H1 (cell line): ENCODE measurements at regions not wholly inside any gene's neighbourhood (a gene's known extent, or its start where the extent isn't known, plus 50 kb on each side); places are given as distances from the start of the nearest gene placed in this dataset.

Experiments
- CTCF ChIA-PET: fragments of 300-600 bp; sonication (Branson Sonifier 250); formaldehyde crosslinking; loops from one replicate; lab custom pipeline; 2021; ENCODE audit not compliant: partially characterized antibody; lab: Charles Lee
- POLR2A ChIA-PET: fragments of 300-600 bp; sonication (Branson Sonifier 250); formaldehyde crosslinking; loops from one replicate; lab custom pipeline; 2021; ENCODE audit warnings: inconsistent platforms; ENCODE audit not compliant: partially characterized antibody; lab: Charles Lee
- DNase-seq, 2 experiments: peaks; one replicate each; pipeline versions ENCODE4 v3.0.0 to v3.0.0-alpha.2; 2010 to 2022; ENCODE audit warnings: low spot score in 2 of 2, low read depth in 1 of 2, mixed read lengths in 1 of 2
- FAIRE-seq: peaks from 2 replicates; lab custom pipeline; 2011; peaks lifted over from hg19 to GRCh38; lab: Jason Lieb, UNC
- H2AFZ ChIP-seq: 2 replicates; pipeline ENCODE4 v1.8.1; 2012; ENCODE audit warnings: low read length, inconsistent platforms
- H2AK5ac ChIP-seq: 2 replicates; pipeline ENCODE4 v1.6.1; 2013; ENCODE audit warnings: low read depth, low read length
- H2BK120ac ChIP-seq: replicated peaks from 2 replicates; pipeline ENCODE3; 2013; ENCODE audit warnings: low read depth, low read length, inconsistent platforms
- H2BK12ac ChIP-seq: 2 replicates; pipeline ENCODE4 v1.6.1; 2013; ENCODE audit warnings: low read depth, low read length
- H2BK15ac ChIP-seq: 2 replicates; pipeline ENCODE4 v1.6.1; 2013; ENCODE audit warnings: low read length
- H2BK20ac ChIP-seq: 2 replicates; pipeline ENCODE4 v1.6.1; 2013; ENCODE audit warnings: low read length
- H2BK5ac ChIP-seq: 2 replicates; pipeline ENCODE4 v1.6.1; 2013; ENCODE audit warnings: low read depth, low read length
- H3K14ac ChIP-seq: 2 replicates; pipeline ENCODE4 v1.6.1; 2013; ENCODE audit warnings: inconsistent platforms; ENCODE audit not compliant: insufficient read length
- H3K18ac ChIP-seq: 2 replicates; pipeline ENCODE4 v1.6.1; 2013; ENCODE audit warnings: low read length; ENCODE audit errors: extremely low read depth
- H3K23ac ChIP-seq: 2 replicates; pipeline ENCODE4 v1.6.1; 2013; ENCODE audit warnings: inconsistent platforms; ENCODE audit not compliant: insufficient read length
- H3K23me2 ChIP-seq: 2 replicates; pipeline ENCODE4 v1.6.1; 2013; ENCODE audit warnings: low read depth, low read length
- H3K27ac ChIP-seq: 2 replicates; pipeline ENCODE4 v1.6.1; 2011; ENCODE audit warnings: low read depth, low read length, inconsistent platforms
- H3K27me3 ChIP-seq, 4 experiments: replicated peaks in 1 of 4; 1 replicate in 1 of 4; 2 replicates in 3 of 4; pipeline versions ENCODE4 v1.6.1 to v1.8.1; 2011 to 2013; ENCODE audit warnings: low read length in 3 of 4, mild to moderate bottlenecking in 3 of 4, inconsistent platforms in 2 of 4, mixed read lengths in 2 of 4, moderate library complexity in 1 of 4; ENCODE audit not compliant: control insufficient read depth in 3 of 4, insufficient read depth in 3 of 4; ENCODE audit errors: extremely low read depth in 1 of 4
- H3K36me3 ChIP-seq, 4 experiments: 2 replicates each; pipeline versions ENCODE4 v1.6.1 to v1.8.1; 2011 to 2013; ENCODE audit warnings: mild to moderate bottlenecking in 4 of 4, low read length in 3 of 4, moderate library complexity in 2 of 4, control low read depth in 1 of 4, inconsistent platforms in 1 of 4; ENCODE audit not compliant: insufficient read depth in 4 of 4, control insufficient read depth in 2 of 4
- H3K4ac ChIP-seq: replicated peaks from 2 replicates; pipeline ENCODE3; 2013; ENCODE audit warnings: low read length, low read depth, mixed read lengths, inconsistent platforms; ENCODE audit not compliant: insufficient read length
- H3K4me1 ChIP-seq, 4 experiments: replicated peaks in 1 of 4; 1 replicate in 1 of 4; 2 replicates in 3 of 4; pipeline versions ENCODE4 v1.6.1 to v1.8.1; 2011 to 2013; ENCODE audit warnings: low read length in 3 of 4, inconsistent platforms in 2 of 4, mixed read lengths in 1 of 4; ENCODE audit not compliant: insufficient read depth in 4 of 4, control insufficient read depth in 3 of 4
- H3K4me2 ChIP-seq, 2 experiments: 2 replicates each; pipeline versions ENCODE4 v1.6.1 to v1.8.1; 2011 to 2013; ENCODE audit warnings: low read depth in 2 of 2, low read length in 2 of 2, control low read depth in 1 of 2, inconsistent platforms in 1 of 2, mild to moderate bottlenecking in 1 of 2; ENCODE audit not compliant: insufficient read depth in 1 of 2
- H3K4me3 ChIP-seq, 4 experiments: fragments of 200-600, 300-600 bp in 1 of 4; sonication (generic), shearing (Covaris generic), sonication (Bioruptor Twin) in 1 of 4; 2 replicates each; pipeline versions ENCODE4 v1.5.1 to v1.8.1; 2011 to 2016; ENCODE audit warnings: low read length in 4 of 4, low read depth in 3 of 4, control low read depth in 2 of 4, inconsistent platforms in 2 of 4, mild to moderate bottlenecking in 2 of 4, mixed read lengths in 1 of 4, moderate library complexity in 1 of 4; ENCODE audit not compliant: insufficient read depth in 2 of 4; ENCODE audit errors: extremely low read depth in 1 of 4
- H3K56ac ChIP-seq: replicated peaks from 2 replicates; pipeline ENCODE3; 2013; ENCODE audit warnings: low read depth, mild to moderate bottlenecking, mixed read lengths, low read length, inconsistent platforms; ENCODE audit not compliant: insufficient read length
- H3K79me1 ChIP-seq: 2 replicates; pipeline ENCODE4 v1.6.1; 2013; ENCODE audit warnings: low read depth, low read length, control low read depth
- H3K79me2 ChIP-seq, 2 experiments: 2 replicates each; pipeline versions ENCODE4 v1.6.1 to v1.8.1; 2012 to 2013; ENCODE audit warnings: low read length in 2 of 2, mild to moderate bottlenecking in 2 of 2, inconsistent platforms in 1 of 2; ENCODE audit not compliant: insufficient read depth in 2 of 2, control insufficient read depth in 1 of 2
- H3K9ac ChIP-seq, 4 experiments: replicated peaks in 1 of 4; 1 replicate in 1 of 4; 2 replicates in 3 of 4; pipeline versions ENCODE4 v1.6.1 to v1.8.1; 2011 to 2013; ENCODE audit warnings: low read depth in 3 of 4, low read length in 3 of 4, control low read depth in 2 of 4, mild to moderate bottlenecking in 2 of 4, moderate library complexity in 2 of 4, inconsistent platforms in 1 of 4; ENCODE audit errors: extremely low read depth in 1 of 4
- H3K9me3 ChIP-seq, 2 experiments: 2 replicates each; pipeline versions ENCODE4 v1.6.1 to v1.8.1; 2012 to 2013; ENCODE audit warnings: mild to moderate bottlenecking in 2 of 2, moderate library complexity in 2 of 2, control low read depth in 1 of 2, inconsistent platforms in 1 of 2, low read depth in 1 of 2, low read length in 1 of 2, mixed read lengths in 1 of 2; ENCODE audit not compliant: insufficient read depth in 2 of 2
- H4K20me1 ChIP-seq, 2 experiments: replicated peaks in 1 of 2; 2 replicates each; pipeline versions ENCODE3 to v1.8.1; 2011 to 2013; ENCODE audit warnings: inconsistent platforms in 2 of 2, low read length in 2 of 2, mild to moderate bottlenecking in 1 of 2; ENCODE audit not compliant: insufficient read depth in 2 of 2, control insufficient read depth in 1 of 2
- H4K5ac ChIP-seq: 2 replicates; pipeline ENCODE4 v1.6.1; 2013; ENCODE audit warnings: low read length, low read depth, mixed read lengths, inconsistent platforms; ENCODE audit not compliant: insufficient read length
- H4K8ac ChIP-seq: 2 replicates; pipeline ENCODE4 v1.8.0; 2013; ENCODE audit warnings: mild to moderate bottlenecking, moderate library complexity, low read length, inconsistent platforms; ENCODE audit not compliant: insufficient read depth; ENCODE audit errors: extremely low read depth
- H4K91ac ChIP-seq: replicated peaks from 2 replicates; pipeline ENCODE3; 2013; ENCODE audit warnings: low read length, mixed read lengths, inconsistent platforms; ENCODE audit not compliant: insufficient read length
- CHD2 ChIP-seq: IDR thresholded peaks from 2 replicates; pipeline ENCODE4 v1.6.1; 2012; ENCODE audit warnings: low read length, improper control_type of control experiment
- FOSL1 ChIP-seq: IDR thresholded peaks from 2 replicates; pipeline ENCODE4 v1.6.1; 2011; ENCODE audit warnings: mild to moderate bottlenecking, low read depth, low read length, moderate library complexity; ENCODE audit not compliant: insufficient read depth
- GABPA ChIP-seq: IDR thresholded peaks from 2 replicates; pipeline ENCODE4 v1.6.1; 2011; ENCODE audit warnings: mild to moderate bottlenecking, low read length, moderate library complexity, borderline replicate concordance; ENCODE audit not compliant: insufficient read depth
- JUND ChIP-seq: IDR thresholded peaks from 2 replicates; pipeline ENCODE4 v1.6.1; 2011; ENCODE audit warnings: mild to moderate bottlenecking, improper control_type of control experiment, low read length
- RFX5 ChIP-seq: IDR thresholded peaks from 2 replicates; pipeline ENCODE4 v1.6.1; 2011; ENCODE audit warnings: low read depth, low read length, improper control_type of control experiment, borderline replicate concordance
- RXRA ChIP-seq: IDR thresholded peaks from 2 replicates; pipeline ENCODE4 v1.6.1; 2011; ENCODE audit warnings: low read depth, mild to moderate bottlenecking, low read length, moderate library complexity; ENCODE audit not compliant: insufficient read depth
- SIN3A ChIP-seq, 2 experiments: IDR thresholded peaks in 1 of 2; conservative IDR thresholded peaks in 1 of 2; 2 replicates each; pipeline ENCODE4 v1.6.1; 2011 to 2012; ENCODE audit warnings: low read length in 2 of 2, improper control_type of control experiment in 1 of 2, low read depth in 1 of 2, mild to moderate bottlenecking in 1 of 2
- SP4 ChIP-seq: IDR thresholded peaks from 2 replicates; pipeline ENCODE4 v1.6.1; 2012; ENCODE audit warnings: low read length, inconsistent platforms
- TAF7 ChIP-seq: optimal IDR thresholded peaks from 2 replicates; pipeline ENCODE3; 2011; ENCODE audit warnings: low read depth, mild to moderate bottlenecking, inconsistent platforms, low read length, moderate library complexity, borderline replicate concordance
- TBP ChIP-seq: IDR thresholded peaks from 2 replicates; pipeline ENCODE4 v1.6.1; 2011; ENCODE audit warnings: low read depth, low read length, improper control_type of control experiment
- TCF12 ChIP-seq: IDR thresholded peaks from 2 replicates; pipeline ENCODE4 v1.6.1; 2011; ENCODE audit warnings: low read depth, mild to moderate bottlenecking, low read length
- WGBS, 2 experiments: shearing (Covaris generic) in 1 of 2; methylation state at CpG; one replicate each; pipeline versions ENCODE4 v1.1.6 to v1.1.7; 2013 to 2015; ENCODE audit warnings: low lambda C conversion rate in 2 of 2, mixed read lengths in 2 of 2, inconsistent platforms in 1 of 2, low coverage in 1 of 2, missing lambda C conversion rate in 1 of 2; ENCODE audit not compliant: insufficient replicate concordance in 2 of 2, insufficient coverage in 1 of 2, insufficient read length in 1 of 2; ENCODE audit errors: extremely low coverage in 1 of 2, missing lambda C conversion rate in 1 of 2; 5-methylcytosine and 5-hydroxymethylcytosine counted together

DNA sequence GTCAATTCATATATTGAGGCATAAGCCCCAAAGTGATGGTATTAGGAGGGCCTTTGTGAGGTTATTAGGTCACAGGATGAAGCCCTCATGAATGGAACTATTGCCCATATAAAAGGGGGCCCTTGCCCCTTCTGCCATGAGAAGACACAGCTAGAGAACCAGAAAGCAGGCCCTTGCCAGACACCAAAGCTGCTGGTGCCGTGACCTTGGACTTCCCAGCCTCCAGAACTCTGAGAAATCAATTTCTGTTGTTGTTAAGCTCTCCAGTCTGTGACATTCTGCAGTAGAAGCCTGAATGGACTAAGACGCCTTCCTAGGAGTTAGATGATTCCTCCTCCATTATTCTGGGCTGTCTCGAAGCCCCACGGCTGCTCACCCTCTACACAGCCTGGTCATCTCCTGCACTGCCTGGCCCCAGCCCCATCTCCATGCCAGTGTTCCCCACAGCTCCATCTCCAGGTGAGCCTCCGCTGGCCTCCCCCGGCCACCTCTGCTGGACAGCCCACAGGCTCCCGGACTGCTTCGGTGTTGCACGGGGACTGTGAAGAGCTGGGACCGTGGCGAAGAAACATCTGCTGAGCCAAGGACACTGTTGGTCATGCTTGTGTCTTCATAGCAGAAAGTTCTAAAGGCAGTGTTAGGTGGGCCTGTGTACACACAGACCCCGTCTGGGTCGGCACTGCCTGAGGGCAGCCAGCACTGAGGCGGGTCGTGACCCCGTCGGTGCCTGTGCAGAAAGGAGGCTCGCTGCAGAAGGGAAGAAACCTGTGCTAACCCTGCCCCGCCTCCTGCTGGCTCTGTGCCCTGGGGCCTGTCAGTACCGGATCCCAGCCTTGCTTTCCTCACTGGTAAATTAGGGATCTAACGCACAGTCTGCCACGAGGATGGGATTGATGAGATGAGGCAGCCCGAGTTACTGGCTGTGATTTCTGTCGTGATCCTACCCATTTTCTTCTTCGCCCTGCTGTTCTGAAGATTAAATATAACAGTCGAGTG is 55.1 kb upstream of the CNOT6 start:
- Histone ChIP-seq H3K27me3 (0 out of 7 replicates have a peak, but pooled peaks cover 0 to 2% (median 0%) of the 10 kb centered on the region in 4 experiments), H2BK120ac (no peak overlapping the region), H4K8ac (no peak overlapping the region; the same call in 1 of the 2 replicates), H3K56ac (no peak overlapping the region), H2BK5ac (no peak overlapping the region), H3K4me2 (no peak overlapping the region), H3K4me1 (peaks cover 0 to 2% (median 0%) of the 10 kb centered on the region in 4 experiments; a peak in 1 of 7 replicates), H2AK5ac (no peak overlapping the region), H3K18ac (no peak overlapping the region), H3K79me1 (no peaks in the 10 kb centered on the region), H3K36me3 (no peaks in the 10 kb centered on the region), H3K23me2 (no peaks in the 10 kb centered on the region), H3K14ac (no peak overlapping the region), H3K9ac (no peak overlapping the region), H4K91ac (no peak overlapping the region), H2AFZ (no peak overlapping the region), H3K27ac (no peak overlapping the region), H4K20me1 (no peaks in the 10 kb centered on the region), H3K4ac (no peak overlapping the region), H3K4me3 (no peak overlapping the region), H3K9me3 (peaks cover 0 to 4% of the 10 kb centered on the region in 2 experiments; a peak in 1 of 4 replicates), H3K23ac (no peak overlapping the region), H2BK12ac (no peak overlapping the region), H4K5ac (no peak overlapping the region), H2BK15ac (no peak overlapping the region), H3K79me2 (no peaks in the 10 kb centered on the region), H2BK20ac (no peak overlapping the region)
- no peak for DNase-seq
- 89% methylated on average over 26 of the region's 26 CpGs; no CpG with 5 or more reads in 1 of the 2 experiments for WGBS, 2 experiments
- ChIA-PET CTCF (interaction anchor here (0.6 to 3.3 kb wide), 7 partner anchors 12 to 132 kb away, joined by 3 to 14 read pairs (median 6); no protein-coding TSS in a partner anchor), POLR2A (no interaction called here)
- no peak for FAIRE-seq
- no peak for TF ChIP-seq RXRA
- TF ChIP-seq JUND: no peak
- TF ChIP-seq RFX5: no peak
- TF ChIP-seq SP4: no peak
- TF ChIP-seq CHD2: no peak
- no peak for TF ChIP-seq GABPA
- TF ChIP-seq TAF7: no peak
- TF ChIP-seq FOSL1: no peak
- no peak for TF ChIP-seq SIN3A (conservative IDR thresholded peaks at IDR 0.05 in 1 of 2, IDR thresholded peaks at IDR 0.05 in 1 of 2; ENCODE audit: low read depth in 1 of 2, low read length in 2 of 2)
- TF ChIP-seq TBP: no peak
- no peak for TF ChIP-seq TCF12
